ENCODE measurements at regions not wholly inside any gene's neighbourhood (a gene's known extent, or its start where the extent isn't known, plus 50 kb on each side); places are given as distances from the start of the nearest gene placed in this dataset.

- TF ChIP-seq NCOA2 (CRISPR knock-in tag; IDR thresholded peaks at IDR 0.05), result no peak
- no peak for TF ChIP-seq ZFP36 (IDR thresholded peaks at IDR 0.05; ENCODE audit: borderline replicate concordance, low read depth, low read length, partially characterized antibody)
- TF ChIP-seq, protein P1, sequence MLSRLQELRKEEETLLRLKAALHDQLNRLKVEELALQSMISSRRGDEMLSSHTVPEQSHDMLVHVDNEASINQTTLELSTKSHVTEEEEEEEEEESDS (CRISPR knock-in tag; IDR thresholded peaks at IDR 0.05; ENCODE audit: borderline replicate concordance), result no peak
- no peak for TF ChIP-seq ATRX (CRISPR knock-in tag; IDR thresholded peaks at IDR 0.05; ENCODE audit: borderline replicate concordance)
These were observed 133.5 kb downstream of the FAM47B start for GRCh38 chrX:35076061-35076460.

All from HepG2 (cell line).